ENCODE measurements at regions not wholly inside any gene's neighbourhood (a gene's known extent, or its start where the extent isn't known, plus 50 kb on each side); places are given as distances from the start of the nearest gene placed in this dataset.

GRCh38 chr3:19595884-19596283, 338.1 kb downstream of the EFHB start:
- no peaks in the 10 kb centered on the region for H3K4me1 ChIP-seq (ENCODE audit: insufficient read depth, low read length, poor library complexity, severe bottlenecking)
- BruUV-seq (replicated peaks): no TSS peak
- TF ChIP-seq CTCF (conservative IDR thresholded peaks at IDR 0.05; ENCODE audit: low read depth, low read length) (no peak), EZH2 (IDR thresholded peaks at IDR 0.05; ENCODE audit: borderline replicate concordance, low read depth, low read length, poor library complexity, severe bottlenecking) (no peak)
- POLR2A ChIA-PET (ENCODE audit: low non-redundant PET): no interaction called here
- no peaks in the 10 kb centered on the region for H3K36me3 ChIP-seq (ENCODE audit: insufficient read depth, low read length, poor library complexity, severe bottlenecking)
- H3K27ac ChIP-seq (ENCODE audit: low read depth, low read length, poor library complexity, severe bottlenecking): no peak overlapping the region
- DNase-seq (ENCODE audit: low spot score): no peak
- peaks cover 16% of the 10 kb centered on the region for H3K9me3 ChIP-seq (ENCODE audit: low read depth, low read length, poor library complexity, severe bottlenecking)
- CTCF ChIA-PET: no interaction called here
- no peak overlapping the region for H3K4me3 ChIP-seq (ENCODE audit: low read depth, low read length, poor library complexity, severe bottlenecking)
- no peaks in the 10 kb centered on the region for H3K27me3 ChIP-seq (replicated peaks; ENCODE audit: insufficient read depth, low read depth, low read length, poor library complexity)
- intact Hi-C loops (cut with micrococcal nuclease; ENCODE audit: unreplicated experiment): no loop called here
